ENCODE measurements at regions not wholly inside any gene's neighbourhood (a gene's known extent, or its start where the extent isn't known, plus 50 kb on each side); places are given as distances from the start of the nearest gene placed in this dataset.

DNA sequence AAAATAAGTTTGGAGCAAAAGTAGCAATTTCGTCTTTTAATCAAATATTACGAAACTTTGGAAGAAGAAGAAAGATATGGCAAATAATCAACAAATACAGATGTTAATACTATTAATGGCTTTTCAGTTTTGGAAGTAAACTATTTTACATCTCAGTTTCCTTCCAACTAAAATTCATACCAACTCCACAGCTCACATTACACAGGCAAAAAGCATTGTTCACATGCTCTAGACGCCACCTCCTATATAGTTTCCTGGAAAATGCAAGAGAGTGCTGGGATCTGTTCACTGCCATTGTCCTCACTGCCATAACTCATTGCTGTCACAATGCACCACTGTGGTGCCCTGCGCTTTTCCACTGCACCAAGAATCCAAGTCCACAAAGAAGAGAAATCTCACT lies 149.0 kb upstream of the FTMT start:
- Histone ChIP-seq H3K36me3 (no peaks in the 10 kb centered on the region), H3K27ac (no peak overlapping the region), H3K9me3 (no peaks in the 10 kb centered on the region), H3K27me3 (no peaks in the 10 kb centered on the region), H3K4me1 (no peaks in the 10 kb centered on the region), H3K4me3 (no peak overlapping the region)
- 55 to 68% methylated on average over 4 of the region's 4 CpGs for WGBS, 2 donors (ENCODE audit: low coverage in 1 of 2)
- no peak for ATAC-seq
- TF ChIP-seq POLR2A (IDR thresholded peaks at IDR 0.05) (no peak), EP300 (IDR thresholded peaks at IDR 0.05) (no peak), POLR2AphosphoS5 (IDR thresholded peaks at IDR 0.05) (no peak)
- TF ChIP-seq, protein P1, sequence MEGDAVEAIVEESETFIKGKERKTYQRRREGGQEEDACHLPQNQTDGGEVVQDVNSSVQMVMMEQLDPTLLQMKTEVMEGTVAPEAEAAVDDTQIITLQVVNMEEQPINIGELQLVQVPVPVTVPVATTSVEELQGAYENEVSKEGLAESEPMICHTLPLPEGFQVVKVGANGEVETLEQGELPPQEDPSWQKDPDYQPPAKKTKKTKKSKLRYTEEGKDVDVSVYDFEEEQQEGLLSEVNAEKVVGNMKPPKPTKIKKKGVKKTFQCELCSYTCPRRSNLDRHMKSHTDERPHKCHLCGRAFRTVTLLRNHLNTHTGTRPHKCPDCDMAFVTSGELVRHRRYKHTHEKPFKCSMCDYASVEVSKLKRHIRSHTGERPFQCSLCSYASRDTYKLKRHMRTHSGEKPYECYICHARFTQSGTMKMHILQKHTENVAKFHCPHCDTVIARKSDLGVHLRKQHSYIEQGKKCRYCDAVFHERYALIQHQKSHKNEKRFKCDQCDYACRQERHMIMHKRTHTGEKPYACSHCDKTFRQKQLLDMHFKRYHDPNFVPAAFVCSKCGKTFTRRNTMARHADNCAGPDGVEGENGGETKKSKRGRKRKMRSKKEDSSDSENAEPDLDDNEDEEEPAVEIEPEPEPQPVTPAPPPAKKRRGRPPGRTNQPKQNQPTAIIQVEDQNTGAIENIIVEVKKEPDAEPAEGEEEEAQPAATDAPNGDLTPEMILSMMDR (IDR thresholded peaks at IDR 0.05): no peak

DNA sequence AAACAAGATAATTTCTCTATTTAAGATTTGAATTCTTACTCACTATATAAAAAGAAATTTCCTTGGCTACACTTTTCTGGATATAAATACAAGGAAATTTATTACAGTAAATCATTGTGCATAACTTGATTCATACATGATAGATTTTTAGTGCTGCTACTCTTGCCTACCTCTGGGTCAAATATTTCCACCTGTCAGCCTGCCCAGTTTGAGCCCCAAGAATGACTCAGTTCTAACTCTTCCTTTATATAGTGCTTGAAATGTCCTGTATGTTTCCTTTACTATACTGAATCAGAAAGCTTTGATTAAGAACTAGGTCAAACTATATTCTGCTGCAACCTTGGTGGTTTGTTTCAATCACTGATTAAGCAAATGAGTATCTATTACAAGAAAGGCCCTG lies 147.4 kb upstream of the FTMT start:
- no peak for ATAC-seq
- no peaks in the 10 kb centered on the region for H3K4me1 ChIP-seq
- no peak overlapping the region for H3K4me3 ChIP-seq
- no peaks in the 10 kb centered on the region for H3K27me3 ChIP-seq
- H3K36me3 ChIP-seq: no peaks in the 10 kb centered on the region
- H3K9me3 ChIP-seq: no peaks in the 10 kb centered on the region
- TF ChIP-seq POLR2A (IDR thresholded peaks at IDR 0.05): no peak
- TF ChIP-seq, protein P1 (IDR thresholded peaks at IDR 0.05): no peak
- TF ChIP-seq POLR2AphosphoS5 (IDR thresholded peaks at IDR 0.05): no peak
- TF ChIP-seq EP300 (IDR thresholded peaks at IDR 0.05): no peak
- H3K27ac ChIP-seq: no peak overlapping the region

DNA sequence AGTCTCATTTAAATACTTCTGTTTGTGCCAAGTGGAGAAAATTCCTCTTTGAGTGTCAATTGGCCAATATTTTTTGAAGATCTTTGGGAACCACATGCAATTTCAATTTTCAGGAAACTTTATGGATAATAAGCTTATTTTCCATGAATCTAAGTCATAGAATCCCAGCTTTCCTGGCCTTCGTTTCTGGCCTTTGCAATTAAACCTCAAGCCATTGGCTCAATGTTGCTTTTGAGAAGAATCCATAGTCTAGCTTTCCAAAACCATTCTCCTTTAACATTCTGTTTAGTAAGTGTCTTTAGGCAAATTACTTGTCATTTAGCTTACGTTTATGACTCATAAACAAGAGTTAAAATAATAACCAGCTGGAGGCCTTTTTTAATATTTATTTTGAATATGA lies 145.0 kb upstream of the FTMT start:
- 38 to 52% methylated on average over 2 of the region's 2 CpGs for WGBS, 2 donors (ENCODE audit: low coverage in 1 of 2)
- TF ChIP-seq POLR2AphosphoS5 (IDR thresholded peaks at IDR 0.05): no peak
- TF ChIP-seq, protein P1 (IDR thresholded peaks at IDR 0.05): no peak
- no peak for TF ChIP-seq POLR2A (IDR thresholded peaks at IDR 0.05)
- TF ChIP-seq EP300 (IDR thresholded peaks at IDR 0.05): no peak
- ATAC-seq: no peak
- no peaks in the 10 kb centered on the region for H3K4me1 ChIP-seq
- H3K27ac ChIP-seq: no peak overlapping the region
- H3K4me3 ChIP-seq: no peak overlapping the region
- no peaks in the 10 kb centered on the region for H3K9me3 ChIP-seq
- no peaks in the 10 kb centered on the region for H3K27me3 ChIP-seq
- no peaks in the 10 kb centered on the region for H3K36me3 ChIP-seq

DNA sequence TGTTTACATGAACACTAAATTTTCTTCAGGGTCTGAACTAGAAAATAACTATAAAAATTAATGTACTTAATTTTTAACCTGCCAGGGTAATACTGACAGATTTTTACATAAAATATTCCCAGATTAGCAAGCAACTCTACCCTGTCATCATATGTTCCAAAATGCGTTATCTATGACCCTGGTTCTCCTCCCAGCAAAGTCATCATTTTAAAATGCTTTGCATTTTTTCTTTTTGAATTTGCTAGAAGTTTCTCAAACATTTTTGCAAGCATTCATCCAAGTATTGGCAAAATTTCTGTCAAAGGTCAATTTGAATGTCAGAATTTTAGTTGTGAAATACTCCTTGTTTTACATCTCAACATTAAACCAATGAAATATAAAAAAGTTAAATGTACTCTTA lies 144.5 kb upstream of the FTMT start:
- Histone ChIP-seq H3K9me3 (no peaks in the 10 kb centered on the region), H3K27ac (no peak overlapping the region), H3K4me1 (no peaks in the 10 kb centered on the region), H3K4me3 (no peak overlapping the region), H3K36me3 (no peaks in the 10 kb centered on the region), H3K27me3 (no peaks in the 10 kb centered on the region)
- 56 to 73% methylated on average over 1 of the region's 1 CpG for WGBS, 2 donors (ENCODE audit: low coverage in 1 of 2)
- no peak for TF ChIP-seq EP300 (IDR thresholded peaks at IDR 0.05)
- ATAC-seq: no peak

DNA sequence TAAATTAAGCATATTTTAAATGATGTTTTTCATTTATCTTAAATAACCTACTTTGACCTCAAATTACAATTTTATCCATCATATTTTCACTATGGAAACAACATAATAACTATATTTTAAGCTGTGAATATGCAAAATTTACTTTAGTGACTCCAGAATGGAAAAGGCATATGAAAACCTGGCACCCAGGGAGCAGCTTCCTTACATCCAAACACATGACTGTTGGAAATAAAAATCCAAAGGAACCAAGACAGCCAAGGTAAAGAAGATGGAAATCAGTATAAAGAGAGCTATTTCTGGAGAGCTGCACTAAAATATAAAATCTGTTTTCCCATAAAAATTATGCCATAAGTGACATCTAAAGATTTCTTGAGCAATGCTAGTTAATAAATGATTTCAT lies 140.3 kb upstream of the FTMT start:
- H3K4me1 ChIP-seq: no peaks in the 10 kb centered on the region
- ATAC-seq: no peak
- no peak for TF ChIP-seq EP300 (IDR thresholded peaks at IDR 0.05)
- TF ChIP-seq POLR2AphosphoS5 (IDR thresholded peaks at IDR 0.05): no peak
- TF ChIP-seq POLR2A (IDR thresholded peaks at IDR 0.05): no peak
- TF ChIP-seq, protein P1 (IDR thresholded peaks at IDR 0.05): no peak

DNA sequence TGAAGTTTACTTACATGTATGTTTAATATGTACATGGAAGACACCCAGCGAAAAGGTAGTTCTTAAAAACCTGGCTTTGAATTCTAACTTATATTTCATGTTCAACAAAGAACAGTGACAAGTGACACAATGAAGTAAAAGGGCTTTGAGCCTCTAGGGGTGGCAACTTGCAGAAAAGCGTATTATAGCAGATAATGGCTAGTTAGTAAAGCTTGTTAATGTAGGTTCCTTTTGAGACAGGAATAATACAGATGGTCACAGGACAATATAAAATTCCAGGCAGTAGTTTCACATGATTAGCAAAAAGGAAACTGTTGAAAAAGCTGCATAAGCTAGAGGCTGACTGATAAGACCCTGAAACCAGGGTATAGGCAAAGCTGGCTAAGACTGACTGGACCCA lies 132.4 kb upstream of the FTMT start:
- peaks cover 0 to 5% (median 0%) of the 10 kb centered on the region in 3 donors for H3K9me3 ChIP-seq
- 68 to 81% methylated on average over 2 of the region's 2 CpGs for WGBS, 2 donors (ENCODE audit: low coverage in 1 of 2)
- ATAC-seq: no peak
- no peaks in the 10 kb centered on the region for H3K4me1 ChIP-seq
- TF ChIP-seq, protein P1 (IDR thresholded peaks at IDR 0.05): no peak
- no peak for TF ChIP-seq POLR2AphosphoS5 (IDR thresholded peaks at IDR 0.05)
- no peak for TF ChIP-seq POLR2A (IDR thresholded peaks at IDR 0.05)
- no peak for TF ChIP-seq EP300 (IDR thresholded peaks at IDR 0.05)
- H3K4me3 ChIP-seq: no peak overlapping the region
- H3K36me3 ChIP-seq: no peaks in the 10 kb centered on the region
- no peak overlapping the region for H3K27ac ChIP-seq
- H3K27me3 ChIP-seq: no peaks in the 10 kb centered on the region

More for the DNA sequence above, 140.3 kb upstream of the FTMT start:
- Histone ChIP-seq H3K36me3 (no peaks in the 10 kb centered on the region), H3K9me3 (peaks cover 0 to 5% (median 0%) of the 10 kb centered on the region in 3 donors), H3K27me3 (no peaks in the 10 kb centered on the region), H3K27ac (no peak overlapping the region), H3K4me3 (no peak overlapping the region)
